HG03139 (cell line): ENCODE measurements at regions not wholly inside any gene's neighbourhood (a gene's known extent, or its start where the extent isn't known, plus 50 kb on each side); places are given as distances from the start of the nearest gene placed in this dataset.
"Not testable (repeated sequence)": the region's sequence is repeated elsewhere in the genome, so short reads cannot be mapped to it uniquely, and the experiment has no call there.

Experiments used
- ATAC-seq: cut with Tn5 transposase; IDR thresholded peaks from one replicate; pipeline ENCODE4 v1.9.1; 2021; ENCODE audit not compliant: unreplicated experiment

- ATAC-seq: no peak
These were observed 307.2 kb downstream of the MYCN start for GRCh38 chr2:16247326-16248122.

- ATAC-seq: no peak
These were observed 306.6 kb downstream of the MYCN start for GRCh38 chr2:16246911-16247310.

GRCh38 chr2:16246281-16246850 is 306.0 kb downstream of the MYCN start:
- no peak for ATAC-seq

GRCh38 chr2:16245481-16246054 is 305.2 kb downstream of the MYCN start:
- ATAC-seq: no peak

- no peak for ATAC-seq
These were observed 304.6 kb downstream of the MYCN start for GRCh38 chr2:16244966-16245320.

- no peak for ATAC-seq
These were observed 304.0 kb downstream of the MYCN start for GRCh38 chr2:16244153-16244965.

- ATAC-seq: no peak
These were observed 303.2 kb downstream of the MYCN start for GRCh38 chr2:16243411-16243996.

GRCh38 chr2:16242906-16243305 is 302.6 kb downstream of the MYCN start:
- no peak for ATAC-seq

GRCh38 chr2:16241166-16242160 is 301.1 kb downstream of the MYCN start:
- no peak for ATAC-seq

- ATAC-seq: no peak
These were observed 300.1 kb downstream of the MYCN start for GRCh38 chr2:16240402-16240801.

GRCh38 chr2:16239296-16239850 is 299.0 kb downstream of the MYCN start:
- ATAC-seq: no peak

GRCh38 chr2:16238786-16239185 is 298.4 kb downstream of the MYCN start:
- no peak for ATAC-seq

GRCh38 chr2:16238001-16238761 is 297.8 kb downstream of the MYCN start:
- ATAC-seq: no peak

GRCh38 chr2:16235747-16236146 is 295.4 kb downstream of the MYCN start:
- no peak for ATAC-seq

GRCh38 chr2:16235291-16235690 is 294.9 kb downstream of the MYCN start:
- not testable (repeated sequence) for ATAC-seq

- ATAC-seq: no peak
These were observed 288.6 kb downstream of the MYCN start for GRCh38 chr2:16228951-16229350.

GRCh38 chr2:16228471-16228870 is 288.1 kb downstream of the MYCN start:
- ATAC-seq: no peak

GRCh38 chr2:16227811-16228462 is 287.6 kb downstream of the MYCN start:
- ATAC-seq: no peak
